Neural progenitor cell (in vitro differentiated cells): ENCODE measurements at regions not wholly inside any gene's neighbourhood (a gene's known extent, or its start where the extent isn't known, plus 50 kb on each side); places are given as distances from the start of the nearest gene placed in this dataset.

Source experiments
- DNase-seq: peaks from one replicate; pipeline ENCODE4 v3.0.0-alpha.2; 2016; ENCODE audit warnings: low spot score
- H2AFZ ChIP-seq: fragments of 200-600 bp; sonication (generic); replicated peaks from 2 replicates; pipeline ENCODE4 v1.6.1; 2016; ENCODE audit warnings: antibody characterized with exemption
- H3F3A ChIP-seq: fragments of 200-600 bp; sonication (generic); 2 replicates; pipeline ENCODE4 v1.6.1; 2016; ENCODE audit warnings: antibody characterized with exemption, low read depth
- H3K27ac ChIP-seq: fragments of 200-600 bp; sonication (generic); 2 replicates; pipeline ENCODE4 v1.5.1; 2016; ENCODE audit warnings: mild to moderate bottlenecking
- H3K27me3 ChIP-seq: fragments of 200-600 bp; sonication (generic); 2 replicates; pipeline ENCODE4 v1.6.1; 2016; ENCODE audit warnings: mild to moderate bottlenecking, moderate library complexity
- H3K36me3 ChIP-seq: fragments of 200-600 bp; sonication (generic); 2 replicates; pipeline ENCODE4 v1.5.1; 2016
- H3K4me1 ChIP-seq: fragments of 200-600 bp; sonication (generic); 2 replicates; pipeline ENCODE4 v1.6.1; 2016; ENCODE audit warnings: mixed run types
- H3K4me2 ChIP-seq: fragments of 200-600 bp; sonication (generic); 2 replicates; pipeline ENCODE4 v1.6.1; 2016
- H3K4me3 ChIP-seq: fragments of 200-600 bp; sonication (generic); 2 replicates; pipeline ENCODE4 v1.5.1; 2016
- H3K79me2 ChIP-seq: fragments of 200-600 bp; sonication (generic); 2 replicates; pipeline ENCODE4 v1.6.1; 2016; ENCODE audit warnings: low read depth
- H3K9ac ChIP-seq: fragments of 200-600 bp; sonication (generic); 2 replicates; pipeline ENCODE4 v1.6.1; 2016
- H3K9me3 ChIP-seq: fragments of 200-600 bp; sonication (generic); 2 replicates; pipeline ENCODE4 v1.5.1; 2016; ENCODE audit warnings: low read depth
- H4K20me1 ChIP-seq: fragments of 200-600 bp; sonication (generic); 2 replicates; pipeline ENCODE4 v1.6.1; 2016; ENCODE audit warnings: low read depth
- H3K27ac Mint-ChIP-seq: 3 replicates; pipeline ENCODE4 v1.8.0; 2021; ENCODE audit warnings: mixed read lengths
- H3K27me3 Mint-ChIP-seq: 2 replicates; pipeline ENCODE4 v1.8.0; 2022; ENCODE audit warnings: low read depth, mild to moderate bottlenecking, inconsistent platforms, moderate library complexity, mixed read lengths; ENCODE audit not compliant: insufficient read depth
- H3K36me3 Mint-ChIP-seq: 3 replicates; pipeline ENCODE4 v1.8.0; 2021; ENCODE audit warnings: mixed read lengths
- H3K4me1 Mint-ChIP-seq: 3 replicates; pipeline ENCODE4 v1.8.0; 2021; ENCODE audit warnings: mixed read lengths
- H3K4me3 Mint-ChIP-seq: 3 replicates; pipeline ENCODE4 v1.8.0; 2021; ENCODE audit warnings: mild to moderate bottlenecking, moderate library complexity, mixed read lengths
- H3K9me3 Mint-ChIP-seq: 3 replicates; pipeline ENCODE4 v1.8.0; 2020; ENCODE audit warnings: mixed read lengths
- EZH2 ChIP-seq: fragments of 200-600 bp; sonication (generic); IDR thresholded peaks from 2 replicates; pipeline ENCODE4 v1.6.1; 2017; ENCODE audit warnings: antibody characterized with exemption, mild to moderate bottlenecking, moderate library complexity
- EZH2phosphoT487 ChIP-seq: fragments of 200-600 bp; sonication (generic); IDR thresholded peaks from 2 replicates; pipeline ENCODE4 v1.6.1; 2017; ENCODE audit warnings: antibody characterized with exemption
- TF ChIP-seq, protein P1 (sequence below): fragments of 200-600 bp; sonication (generic); IDR thresholded peaks from 2 replicates; pipeline ENCODE4 v1.5.1; 2017; ENCODE audit warnings: antibody characterized with exemption, mild to moderate bottlenecking

DNA sequence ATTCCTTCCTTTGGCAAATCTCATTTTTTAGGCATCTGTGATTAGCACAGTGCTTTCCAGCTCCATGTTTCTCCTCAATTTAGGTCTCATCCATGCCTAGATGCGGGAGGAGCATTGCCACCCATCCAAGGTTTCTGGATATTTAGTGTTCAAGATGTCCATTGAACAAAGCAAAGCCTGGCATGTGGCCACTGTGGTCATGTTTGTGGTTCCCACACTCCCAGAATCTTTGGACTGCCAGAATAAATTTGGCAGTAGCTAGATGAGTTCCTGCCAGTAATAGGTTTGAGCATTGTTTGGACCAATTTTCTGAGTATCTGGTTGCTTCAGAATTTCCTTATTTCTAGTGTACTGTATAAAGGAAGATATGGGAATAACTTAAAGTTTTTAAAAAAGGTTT lies 1124.1 kb downstream of the ADGRL3 start:
- Histone ChIP-seq H3K27ac (no peak overlapping the region), H3K36me3 (no peaks in the 10 kb centered on the region), H3K4me1 (peaks cover 12% of the 10 kb centered on the region), H2AFZ (no peak overlapping the region), H3K4me3 (no peak overlapping the region), H3K4me2 (no peak overlapping the region), H3F3A (no peaks in the 10 kb centered on the region), H3K9me3 (no peaks in the 10 kb centered on the region), H4K20me1 (no peaks in the 10 kb centered on the region), H3K79me2 (no peaks in the 10 kb centered on the region), H3K9ac (no peak overlapping the region), H3K27me3 (no peaks in the 10 kb centered on the region)
- H3K36me3 Mint-ChIP-seq: no peaks in the 10 kb centered on the region
- no peak for DNase-seq
- no peaks in the 10 kb centered on the region for H3K4me1 Mint-ChIP-seq
- TF ChIP-seq EZH2: no peak
- TF ChIP-seq, protein P1, sequence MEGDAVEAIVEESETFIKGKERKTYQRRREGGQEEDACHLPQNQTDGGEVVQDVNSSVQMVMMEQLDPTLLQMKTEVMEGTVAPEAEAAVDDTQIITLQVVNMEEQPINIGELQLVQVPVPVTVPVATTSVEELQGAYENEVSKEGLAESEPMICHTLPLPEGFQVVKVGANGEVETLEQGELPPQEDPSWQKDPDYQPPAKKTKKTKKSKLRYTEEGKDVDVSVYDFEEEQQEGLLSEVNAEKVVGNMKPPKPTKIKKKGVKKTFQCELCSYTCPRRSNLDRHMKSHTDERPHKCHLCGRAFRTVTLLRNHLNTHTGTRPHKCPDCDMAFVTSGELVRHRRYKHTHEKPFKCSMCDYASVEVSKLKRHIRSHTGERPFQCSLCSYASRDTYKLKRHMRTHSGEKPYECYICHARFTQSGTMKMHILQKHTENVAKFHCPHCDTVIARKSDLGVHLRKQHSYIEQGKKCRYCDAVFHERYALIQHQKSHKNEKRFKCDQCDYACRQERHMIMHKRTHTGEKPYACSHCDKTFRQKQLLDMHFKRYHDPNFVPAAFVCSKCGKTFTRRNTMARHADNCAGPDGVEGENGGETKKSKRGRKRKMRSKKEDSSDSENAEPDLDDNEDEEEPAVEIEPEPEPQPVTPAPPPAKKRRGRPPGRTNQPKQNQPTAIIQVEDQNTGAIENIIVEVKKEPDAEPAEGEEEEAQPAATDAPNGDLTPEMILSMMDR: no peak
- TF ChIP-seq EZH2phosphoT487: no peak
- no peaks in the 10 kb centered on the region for H3K27me3 Mint-ChIP-seq
- no peak overlapping the region for H3K4me3 Mint-ChIP-seq
- peaks cover 3% of the 10 kb centered on the region for H3K9me3 Mint-ChIP-seq
- no peak overlapping the region for H3K27ac Mint-ChIP-seq

DNA sequence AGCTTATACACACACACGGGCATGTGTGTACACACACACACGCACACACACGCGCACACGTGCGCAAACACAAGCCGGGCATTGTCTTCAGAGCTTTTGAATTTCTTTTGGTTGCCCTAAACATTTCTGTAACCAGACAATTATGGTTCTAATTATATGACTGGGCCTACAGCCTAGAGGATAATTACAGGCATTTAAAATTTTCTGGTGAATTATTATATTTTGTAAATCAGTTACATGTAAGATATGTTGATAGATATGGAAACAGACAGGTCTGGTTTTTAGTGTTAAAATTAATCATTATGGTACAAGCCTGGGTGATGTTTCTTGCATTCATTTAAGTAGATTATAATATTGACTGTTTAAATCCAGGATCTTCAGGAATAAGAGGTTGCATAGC lies 1120.5 kb downstream of the ADGRL3 start:
- no peak overlapping the region for H3K9ac ChIP-seq
- Mint-ChIP-seq H3K4me1 (peaks cover 8% of the 10 kb centered on the region), H3K27ac (no peak overlapping the region), H3K36me3 (peaks cover 6% of the 10 kb centered on the region), H3K27me3 (no peaks in the 10 kb centered on the region), H3K9me3 (peaks cover 5% of the 10 kb centered on the region), H3K4me3 (no peak overlapping the region)
- no peaks in the 10 kb centered on the region for H3K27me3 ChIP-seq
- peaks cover 17% of the 10 kb centered on the region for H3K4me1 ChIP-seq
- no peaks in the 10 kb centered on the region for H4K20me1 ChIP-seq
- no peak overlapping the region for H2AFZ ChIP-seq
- H3K27ac ChIP-seq: no peak overlapping the region
- DNase-seq: no peak
- H3K4me2 ChIP-seq: no peak overlapping the region
- H3F3A ChIP-seq: no peaks in the 10 kb centered on the region
- TF ChIP-seq, protein P1: no peak
- TF ChIP-seq EZH2 (no peak), EZH2phosphoT487 (no peak)
- no peaks in the 10 kb centered on the region for H3K36me3 ChIP-seq
- H3K4me3 ChIP-seq: no peak overlapping the region
- H3K9me3 ChIP-seq: no peaks in the 10 kb centered on the region
- H3K79me2 ChIP-seq: no peaks in the 10 kb centered on the region

DNA sequence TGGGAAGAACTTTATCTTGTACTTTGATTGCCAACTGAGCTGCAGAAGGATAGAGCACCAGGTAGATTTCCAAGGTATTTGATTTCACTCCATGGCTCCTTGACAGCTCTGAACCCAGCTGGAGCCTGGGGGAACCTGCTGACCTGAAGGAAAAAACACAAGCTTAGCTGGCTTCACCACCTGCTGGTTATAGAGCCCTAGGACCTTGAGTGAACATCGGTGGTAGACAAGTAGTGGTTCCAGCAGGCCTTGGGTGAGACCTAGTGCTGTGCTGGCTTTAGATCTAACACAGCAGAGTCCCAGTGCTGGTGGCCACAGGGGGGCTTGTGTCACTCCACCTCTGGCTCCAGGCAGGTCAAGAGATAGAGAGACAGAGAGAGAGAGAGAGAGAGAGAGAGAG lies 1102.6 kb downstream of the ADGRL3 start:
- Mint-ChIP-seq H3K27me3 (peaks cover 6% of the 10 kb centered on the region), H3K9me3 (peaks cover 15% of the 10 kb centered on the region), H3K4me3 (no peak overlapping the region), H3K4me1 (peaks cover 3% of the 10 kb centered on the region), H3K36me3 (peaks cover 2% of the 10 kb centered on the region), H3K27ac (no peak overlapping the region)
- no peaks in the 10 kb centered on the region for H3K9me3 ChIP-seq
- H3K4me2 ChIP-seq: no peak overlapping the region
- H3K27ac ChIP-seq: no peak overlapping the region
- DNase-seq: no peak
- H3K9ac ChIP-seq: no peak overlapping the region
- H3K4me1 ChIP-seq: no peaks in the 10 kb centered on the region
- no peaks in the 10 kb centered on the region for H3K27me3 ChIP-seq
- no peaks in the 10 kb centered on the region for H3K79me2 ChIP-seq
- no peaks in the 10 kb centered on the region for H3K36me3 ChIP-seq
- TF ChIP-seq EZH2phosphoT487 (no peak), EZH2 (no peak)
- TF ChIP-seq, protein P1: no peak
- no peak overlapping the region for H3K4me3 ChIP-seq
- no peak overlapping the region for H2AFZ ChIP-seq
- H3F3A ChIP-seq: no peaks in the 10 kb centered on the region
- no peaks in the 10 kb centered on the region for H4K20me1 ChIP-seq

DNA sequence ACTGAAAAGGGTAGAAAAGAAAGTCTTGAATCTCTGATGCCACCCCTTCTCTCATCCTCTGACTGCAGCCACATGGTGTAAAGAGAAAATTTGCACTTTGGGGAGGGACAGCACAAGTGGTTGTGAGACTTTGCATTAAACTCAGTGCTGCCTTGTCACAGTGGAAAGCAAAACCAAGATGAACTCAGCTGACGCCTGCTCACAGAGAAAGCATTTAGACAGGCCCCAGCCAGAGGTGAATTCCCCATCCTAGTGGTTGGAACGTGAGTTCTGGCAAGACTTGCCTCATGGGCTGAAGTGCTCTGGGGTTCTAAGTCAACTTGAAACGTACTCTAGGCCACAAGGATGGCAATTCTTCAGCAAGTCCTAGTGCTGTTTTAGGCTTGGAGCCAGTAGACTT lies 1101.4 kb downstream of the ADGRL3 start:
- no peak overlapping the region for H3K4me3 ChIP-seq
- no peaks in the 10 kb centered on the region for H3K36me3 Mint-ChIP-seq
- peaks cover 6% of the 10 kb centered on the region for H3K27me3 Mint-ChIP-seq
- H3K9ac ChIP-seq: no peak overlapping the region
- no peak for DNase-seq
- H2AFZ ChIP-seq: no peak overlapping the region
- H3K4me3 Mint-ChIP-seq: no peak overlapping the region
- H3K27ac Mint-ChIP-seq: no peak overlapping the region
- TF ChIP-seq EZH2phosphoT487 (no peak), EZH2 (no peak)
- TF ChIP-seq, protein P1: no peak
- H3F3A ChIP-seq: no peaks in the 10 kb centered on the region
- peaks cover 9% of the 10 kb centered on the region for H3K9me3 Mint-ChIP-seq
- no peak overlapping the region for H3K27ac ChIP-seq
- no peaks in the 10 kb centered on the region for H3K27me3 ChIP-seq
- no peaks in the 10 kb centered on the region for H3K79me2 ChIP-seq
- no peak overlapping the region for H3K4me2 ChIP-seq
- H3K4me1 Mint-ChIP-seq: peaks cover 9% of the 10 kb centered on the region
- no peaks in the 10 kb centered on the region for H4K20me1 ChIP-seq
- H3K4me1 ChIP-seq: no peaks in the 10 kb centered on the region
- H3K36me3 ChIP-seq: no peaks in the 10 kb centered on the region
- H3K9me3 ChIP-seq: no peaks in the 10 kb centered on the region
